MM.1S (cell line): ENCODE measurements at regions not wholly inside any gene's neighbourhood (a gene's known extent, or its start where the extent isn't known, plus 50 kb on each side); places are given as distances from the start of the nearest gene placed in this dataset.

Source experiments
- CTCF ChIP-seq: fragments of 300-600 bp; sonication (generic); IDR thresholded peaks from 2 replicates; pipeline ENCODE4 v1.5.1; 2016; ENCODE audit warnings: antibody characterized with exemption, low read length, mixed read lengths
- EZH2phosphoT487 ChIP-seq: fragments of 300-600 bp; sonication (generic); IDR thresholded peaks from 2 replicates; pipeline ENCODE4 v1.6.1; 2018; ENCODE audit warnings: antibody characterized with exemption, low read length

- TF ChIP-seq CTCF (no peak), EZH2phosphoT487 (no peak)
Measured at GRCh38 chr16:66266436-66267291, 99.8 kb upstream of the CDH5 start.
